Activated CD8-positive, alpha-beta memory T cell treated with anti-CD3 and anti-CD28 coated beads for 36 hours (primary cell): ENCODE measurements at regions not wholly inside any gene's neighbourhood (a gene's known extent, or its start where the extent isn't known, plus 50 kb on each side); places are given as distances from the start of the nearest gene placed in this dataset.

Source experiments
- CTCF ChIA-PET: fragments of 350-600 bp; sonication (Branson Sonifier 250); formaldehyde crosslinking; loops from one replicate; lab custom pipeline; 2021; ENCODE audit warnings: antibody characterized with exemption; lab: Charles Lee
- POLR2A ChIA-PET: fragments of 350-600 bp; sonication (Branson Sonifier 250); formaldehyde crosslinking; loops from one replicate; lab custom pipeline; 2021; ENCODE audit warnings: antibody characterized with exemption; lab: Charles Lee

- POLR2A ChIA-PET, result no interaction called here
- CTCF ChIA-PET, result no interaction called here
These were observed 938.4 kb upstream of the SLC10A2 start for GRCh38 chr13:104004572-104004971.

GRCh38 chr13:104002216-104002615, 936.0 kb upstream of the SLC10A2 start:
- POLR2A ChIA-PET, result no interaction called here
- CTCF ChIA-PET, result no interaction called here

- CTCF ChIA-PET, result no interaction called here
- POLR2A ChIA-PET, result no interaction called here
These were observed 935.5 kb upstream of the SLC10A2 start for GRCh38 chr13:104001766-104002165.

GRCh38 chr13:103996733-103997132, 930.5 kb upstream of the SLC10A2 start:
- ChIA-PET POLR2A (no interaction called here), CTCF (no interaction called here)

- ChIA-PET CTCF (no interaction called here), POLR2A (no interaction called here)
These were observed 917.7 kb upstream of the SLC10A2 start for GRCh38 chr13:103983948-103984347.

- POLR2A ChIA-PET, result no interaction called here
- CTCF ChIA-PET, result no interaction called here
These were observed 910.2 kb upstream of the SLC10A2 start for GRCh38 chr13:103976371-103976770.

- POLR2A ChIA-PET, result no interaction called here
- CTCF ChIA-PET, result no interaction called here
These were observed 907.5 kb upstream of the SLC10A2 start for GRCh38 chr13:103973740-103974139.

- POLR2A ChIA-PET, result no interaction called here
- CTCF ChIA-PET, result no interaction called here
These were observed 903.4 kb upstream of the SLC10A2 start for GRCh38 chr13:103969520-103970050.

- POLR2A ChIA-PET, result no interaction called here
- CTCF ChIA-PET, result no interaction called here
These were observed 899.5 kb upstream of the SLC10A2 start for GRCh38 chr13:103965506-103966243.

GRCh38 chr13:103961784-103962183, 895.6 kb upstream of the SLC10A2 start:
- POLR2A ChIA-PET, result no interaction called here
- CTCF ChIA-PET, result no interaction called here

GRCh38 chr13:103961129-103961528, 894.9 kb upstream of the SLC10A2 start:
- CTCF ChIA-PET, result no interaction called here
- POLR2A ChIA-PET, result no interaction called here

- ChIA-PET POLR2A (no interaction called here), CTCF (no interaction called here)
These were observed 893.8 kb upstream of the SLC10A2 start for GRCh38 chr13:103960001-103960400.

GRCh38 chr13:103958691-103959090, 892.5 kb upstream of the SLC10A2 start:
- ChIA-PET CTCF (no interaction called here), POLR2A (no interaction called here)

GRCh38 chr13:103957939-103958338, 891.7 kb upstream of the SLC10A2 start:
- POLR2A ChIA-PET, result no interaction called here
- CTCF ChIA-PET, result no interaction called here

- ChIA-PET POLR2A (no interaction called here), CTCF (no interaction called here)
These were observed 887.6 kb upstream of the SLC10A2 start for GRCh38 chr13:103953859-103954258.

- POLR2A ChIA-PET, result no interaction called here
- CTCF ChIA-PET, result no interaction called here
These were observed 886.0 kb upstream of the SLC10A2 start for GRCh38 chr13:103952183-103952582.

GRCh38 chr13:103948426-103948825, 882.2 kb upstream of the SLC10A2 start:
- POLR2A ChIA-PET, result no interaction called here
- CTCF ChIA-PET, result no interaction called here

GRCh38 chr13:103945836-103946235, 879.6 kb upstream of the SLC10A2 start:
- ChIA-PET POLR2A (no interaction called here), CTCF (no interaction called here)

GRCh38 chr13:103941506-103942140, 875.4 kb upstream of the SLC10A2 start:
- ChIA-PET POLR2A (no interaction called here), CTCF (no interaction called here)

GRCh38 chr13:103935117-103935516, 868.9 kb upstream of the SLC10A2 start:
- CTCF ChIA-PET, result no interaction called here
- POLR2A ChIA-PET, result no interaction called here

GRCh38 chr13:103931885-103932284, 865.7 kb upstream of the SLC10A2 start:
- POLR2A ChIA-PET, result no interaction called here
- CTCF ChIA-PET, result no interaction called here
